Thyroid gland (tissue), 4 donors: ENCODE measurements at regions not wholly inside any gene's neighbourhood (a gene's known extent, or its start where the extent isn't known, plus 50 kb on each side); places are given as distances from the start of the nearest gene placed in this dataset.
"Not testable (repeated sequence)": the region's sequence is repeated elsewhere in the genome, so short reads cannot be mapped to it uniquely, and the experiment has no call there.

ENCODE experiments used
- DNase-seq, 2 donors: peaks; one replicate each; pipeline ENCODE4 v3.0.0-alpha.2; 2019
- H3K27ac ChIP-seq, 3 donors: fragments of 200-600 bp; sonication (generic); 1 replicate in 2 of 3; 2 replicates in 1 of 3; pipeline ENCODE4 v1.5.1; 2016 to 2019; ENCODE audit warnings: mild to moderate bottlenecking in 1 of 3, moderate library complexity in 1 of 3
- H3K27me3 ChIP-seq: fragments of 200-600 bp; sonication (generic); one replicate; pipeline ENCODE4 v1.5.1; 2019
- H3K36me3 ChIP-seq, 2 donors: fragments of 200-600 bp; sonication (generic); one replicate each; pipeline ENCODE4 v1.5.1; 2016 to 2019
- H3K4me1 ChIP-seq, 2 donors: fragments of 200-600 bp; sonication (generic); one replicate each; pipeline ENCODE4 v1.5.1; 2017 to 2019
- H3K4me3 ChIP-seq, 3 donors: fragments of 200-600 bp; sonication (generic); replicated peaks in 1 of 3; 1 replicate in 2 of 3; 2 replicates in 1 of 3; pipeline ENCODE4 v1.5.1; 2016; ENCODE audit warnings: mild to moderate bottlenecking in 1 of 3
- H3K9me3 ChIP-seq: fragments of 200-600 bp; sonication (generic); one replicate; pipeline ENCODE4 v1.5.1; 2017
- CTCF ChIP-seq, 6 experiments: fragments of 200-600 bp in 3 of 6; fragments of 450-650 bp in 3 of 6; sonication (generic) in 3 of 6; IDR thresholded peaks; one replicate each; pipeline ENCODE4 v1.5.1; 2016 to 2019; ENCODE audit warnings: antibody characterized with exemption in 6 of 6, mild to moderate bottlenecking in 2 of 6, inconsistent platforms in 1 of 6, moderate library complexity in 1 of 6
- POLR2A ChIP-seq, 2 donors: fragments of 450-650 bp; IDR thresholded peaks; one replicate each; pipeline ENCODE4 v1.6.1; 2017; ENCODE audit warnings: antibody characterized with exemption in 2 of 2, mild to moderate bottlenecking in 2 of 2, moderate library complexity in 1 of 2
- WGBS, 2 donors: methylation state at CpG; one replicate each; pipeline ENCODE4 v1.1.5; 2017; 5-methylcytosine and 5-hydroxymethylcytosine counted together
- intact Hi-C: fragments of 100-400 bp; cut with DNase I; formaldehyde crosslinking; loops from one replicate; pipeline ENCODE4 v1.15.1; 2023

GRCh38 chr6:18538315-18538714 is 151.2 kb downstream of the RNF144B start:
- 95 to 98% methylated on average over 3 of the region's 3 CpGs for WGBS, 2 donors
- no peaks in the 10 kb centered on the region for H3K9me3 ChIP-seq
- no peaks in the 10 kb centered on the region for H3K36me3 ChIP-seq
- intact Hi-C loops, result no loop called here
- no peak overlapping the region for H3K27ac ChIP-seq
- DNase-seq, result no peak
- no peak for TF ChIP-seq CTCF (IDR thresholded peaks at IDR 0.05)
- no peak for TF ChIP-seq POLR2A (IDR thresholded peaks at IDR 0.05)
- no peak overlapping the region for H3K4me3 ChIP-seq
- peaks cover 3 to 4% of the 10 kb centered on the region in 2 donors for H3K4me1 ChIP-seq
- H3K27me3 ChIP-seq, result no peaks in the 10 kb centered on the region

GRCh38 chr6:18543051-18543450 is 155.9 kb downstream of the RNF144B start:
- Histone ChIP-seq H3K4me3 (no peak overlapping the region), H3K27me3 (no peaks in the 10 kb centered on the region), H3K27ac (peak overlapping the region in 1 of 3 donors; percentile 17), H3K36me3 (no peaks in the 10 kb centered on the region), H3K4me1 (peaks cover 3 to 7% of the 10 kb centered on the region in 2 donors), H3K9me3 (no peaks in the 10 kb centered on the region)
- intact Hi-C loops, result no loop called here
- peak; percentile 70 to 76 for DNase-seq
- WGBS, 2 donors, result 38 to 46% methylated on average over 6 of the region's 6 CpGs
- TF ChIP-seq POLR2A (IDR thresholded peaks at IDR 0.05), result no peak
- no peak for TF ChIP-seq CTCF (IDR thresholded peaks at IDR 0.05)

GRCh38 chr6:18545142-18545541 is 158.0 kb downstream of the RNF144B start:
- H3K27me3 ChIP-seq, intact Hi-C loops, H3K4me1 ChIP-seq, H3K9me3 ChIP-seq, DNase-seq, H3K36me3 ChIP-seq, H3K4me3 ChIP-seq, H3K27ac ChIP-seq: not testable (repeated sequence)
- 92 to 94% methylated on average over 1 of the region's 1 CpG for WGBS, 2 donors

- no peak for DNase-seq
Observed at GRCh38 chr6:18545726-18546125, 158.6 kb downstream of the RNF144B start.

GRCh38 chr6:18550119-18550518 is 163.0 kb downstream of the RNF144B start:
- no peaks in the 10 kb centered on the region for H3K27me3 ChIP-seq
- H3K36me3 ChIP-seq, result no peaks in the 10 kb centered on the region
- 89 to 93% methylated on average over 3 of the region's 3 CpGs for WGBS, 2 donors
- TF ChIP-seq POLR2A (IDR thresholded peaks at IDR 0.05) (no peak), CTCF (IDR thresholded peaks at IDR 0.05) (no peak)
- no peak overlapping the region for H3K4me3 ChIP-seq
- no peak for DNase-seq
- H3K27ac ChIP-seq, result no peak overlapping the region
- no peaks in the 10 kb centered on the region for H3K4me1 ChIP-seq
- intact Hi-C loops, result no loop called here
- H3K9me3 ChIP-seq, result no peaks in the 10 kb centered on the region

More at GRCh38 chr6:18545726-18546125, 158.6 kb downstream of the RNF144B start:
- H3K36me3 ChIP-seq, result no peaks in the 10 kb centered on the region
- TF ChIP-seq CTCF (IDR thresholded peaks at IDR 0.05), result no peak
- no peak for TF ChIP-seq POLR2A (IDR thresholded peaks at IDR 0.05)
- H3K9me3 ChIP-seq, result no peaks in the 10 kb centered on the region
- intact Hi-C loops, result no loop called here
- H3K4me1 ChIP-seq, result peaks cover 3 to 7% of the 10 kb centered on the region in 2 donors
- H3K4me3 ChIP-seq, result no peak overlapping the region
- H3K27ac ChIP-seq, result no peak overlapping the region
- H3K27me3 ChIP-seq, result no peaks in the 10 kb centered on the region

- H3K27ac ChIP-seq, result no peak overlapping the region
- no peak overlapping the region for H3K4me3 ChIP-seq
- intact Hi-C loops, result no loop called here
- WGBS, 2 donors, result 77 to 84% methylated on average over 2 of the region's 2 CpGs
- H3K9me3 ChIP-seq, result no peaks in the 10 kb centered on the region
- TF ChIP-seq CTCF (IDR thresholded peaks at IDR 0.05), result no peak
- TF ChIP-seq POLR2A (IDR thresholded peaks at IDR 0.05), result no peak
- no peak for DNase-seq
- no peaks in the 10 kb centered on the region for H3K4me1 ChIP-seq
- no peaks in the 10 kb centered on the region for H3K36me3 ChIP-seq
- no peaks in the 10 kb centered on the region for H3K27me3 ChIP-seq
Observed at GRCh38 chr6:18551228-18551627, 164.1 kb downstream of the RNF144B start.
